ENCODE measurements at regions not wholly inside any gene's neighbourhood (a gene's known extent, or its start where the extent isn't known, plus 50 kb on each side); places are given as distances from the start of the nearest gene placed in this dataset.

DNA sequence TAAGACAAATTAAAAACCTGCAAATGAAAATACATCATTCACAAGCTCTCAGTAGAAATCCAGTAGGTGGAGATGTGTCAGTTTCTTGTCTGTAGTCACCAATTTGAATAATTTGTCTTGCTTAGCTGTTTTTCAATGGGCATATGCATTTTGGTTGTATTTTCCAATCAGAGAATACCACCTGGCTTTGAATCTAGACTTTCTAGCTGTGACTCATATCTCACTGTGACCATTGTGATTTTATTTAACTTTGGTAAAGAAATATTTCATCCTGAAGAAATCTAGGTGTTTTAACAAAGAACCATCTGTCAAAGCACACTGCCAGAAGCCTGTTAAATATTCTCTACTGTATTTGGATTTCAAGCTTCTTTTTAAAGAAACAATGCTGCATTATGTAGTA lies 1650.6 kb upstream of the IGFBP7 start:
- Histone ChIP-seq H3K4me3 (no peak overlapping the region), H3K9me3 (peaks cover 0 to 5% (median 0%) of the 10 kb centered on the region in 8 donors), H3K27ac (no peak overlapping the region), H3K36me3 (no peaks in the 10 kb centered on the region), H3K27me3 (replicated peaks in 1 of 7) (no peaks in the 10 kb centered on the region), H3K4me1 (no peaks in the 10 kb centered on the region)
- TF ChIP-seq, protein P1, sequence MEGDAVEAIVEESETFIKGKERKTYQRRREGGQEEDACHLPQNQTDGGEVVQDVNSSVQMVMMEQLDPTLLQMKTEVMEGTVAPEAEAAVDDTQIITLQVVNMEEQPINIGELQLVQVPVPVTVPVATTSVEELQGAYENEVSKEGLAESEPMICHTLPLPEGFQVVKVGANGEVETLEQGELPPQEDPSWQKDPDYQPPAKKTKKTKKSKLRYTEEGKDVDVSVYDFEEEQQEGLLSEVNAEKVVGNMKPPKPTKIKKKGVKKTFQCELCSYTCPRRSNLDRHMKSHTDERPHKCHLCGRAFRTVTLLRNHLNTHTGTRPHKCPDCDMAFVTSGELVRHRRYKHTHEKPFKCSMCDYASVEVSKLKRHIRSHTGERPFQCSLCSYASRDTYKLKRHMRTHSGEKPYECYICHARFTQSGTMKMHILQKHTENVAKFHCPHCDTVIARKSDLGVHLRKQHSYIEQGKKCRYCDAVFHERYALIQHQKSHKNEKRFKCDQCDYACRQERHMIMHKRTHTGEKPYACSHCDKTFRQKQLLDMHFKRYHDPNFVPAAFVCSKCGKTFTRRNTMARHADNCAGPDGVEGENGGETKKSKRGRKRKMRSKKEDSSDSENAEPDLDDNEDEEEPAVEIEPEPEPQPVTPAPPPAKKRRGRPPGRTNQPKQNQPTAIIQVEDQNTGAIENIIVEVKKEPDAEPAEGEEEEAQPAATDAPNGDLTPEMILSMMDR (IDR thresholded peaks at IDR 0.05 in 8 of 11, conservative IDR thresholded peaks at IDR 0.05 in 3 of 11), result no peak
- TF ChIP-seq POLR2AphosphoS5 (IDR thresholded peaks at IDR 0.05) (no peak), POLR2A (IDR thresholded peaks at IDR 0.05) (no peak)
- intact Hi-C loops (cut with DNase I; ENCODE audit: low total_unique reads), result no loop called here
- DNase-seq, result no peak

DNA sequence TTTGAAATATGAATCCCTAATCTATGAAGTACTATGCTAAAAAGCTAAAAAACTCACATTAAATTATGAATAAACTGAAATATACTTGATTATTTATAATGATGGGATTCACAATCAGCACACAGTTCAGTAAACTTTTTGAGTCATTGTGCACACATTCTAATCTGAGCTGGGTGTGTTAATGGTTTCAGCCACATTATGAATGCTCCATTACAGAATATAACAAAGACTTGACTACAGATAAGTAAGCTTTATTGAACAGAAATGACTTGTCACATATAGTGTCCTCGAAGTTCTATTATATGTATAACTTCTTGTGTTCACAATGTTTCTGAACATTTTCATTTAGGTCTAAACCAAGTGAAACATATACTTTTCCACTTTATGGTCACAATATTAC lies 1649.9 kb upstream of the IGFBP7 start:
- no peak overlapping the region for H3K27ac ChIP-seq
- peaks cover 0 to 5% (median 0%) of the 10 kb centered on the region in 8 donors for H3K9me3 ChIP-seq
- DNase-seq, result no peak
- H3K4me3 ChIP-seq, result no peak overlapping the region
- no peak for TF ChIP-seq POLR2AphosphoS5 (IDR thresholded peaks at IDR 0.05)
- intact Hi-C loops (cut with DNase I; ENCODE audit: low total_unique reads), result no loop called here
- no peaks in the 10 kb centered on the region for H3K27me3 ChIP-seq (replicated peaks in 1 of 7)
- WGBS, 5 donors, result 58 to 83% (median 60%) methylated on average over 1 of the region's 1 CpG
- H3K4me1 ChIP-seq, result no peaks in the 10 kb centered on the region
- no peaks in the 10 kb centered on the region for H3K36me3 ChIP-seq

DNA sequence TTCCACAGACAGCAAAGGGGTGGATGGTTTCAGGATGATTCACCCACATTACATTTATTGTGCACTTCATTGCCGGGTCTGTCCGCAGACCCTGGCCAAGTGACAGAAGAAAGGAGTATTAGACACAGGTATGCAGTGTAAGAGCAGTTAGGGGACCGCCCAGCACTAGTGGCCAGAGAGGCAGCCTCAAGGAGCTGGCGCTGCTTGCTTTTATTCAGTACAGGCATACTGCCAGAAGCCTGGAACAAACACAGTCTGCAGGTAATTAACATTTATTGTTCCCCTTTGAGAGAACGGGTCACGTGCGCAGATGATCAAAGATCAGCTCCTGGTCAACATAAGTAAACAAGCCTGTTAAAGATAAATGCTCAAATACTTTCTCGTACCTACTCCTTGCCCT lies 1639.0 kb upstream of the IGFBP7 start:
- no peaks in the 10 kb centered on the region for H3K4me1 ChIP-seq
- WGBS, 5 donors, result 74 to 82% (median 78%) methylated on average over 8 of the region's 8 CpGs
- no peak for DNase-seq
- H3K4me3 ChIP-seq, result no peak overlapping the region
- no peaks in the 10 kb centered on the region for H3K36me3 ChIP-seq
- H3K27ac ChIP-seq, result no peak overlapping the region
- peaks cover 0 to 4% (median 0%) of the 10 kb centered on the region in 8 donors for H3K9me3 ChIP-seq
- intact Hi-C loops (cut with DNase I; ENCODE audit: low total_unique reads), result no loop called here
- TF ChIP-seq, protein P1 (IDR thresholded peaks at IDR 0.05 in 8 of 11, conservative IDR thresholded peaks at IDR 0.05 in 3 of 11), result no peak
- TF ChIP-seq POLR2A (IDR thresholded peaks at IDR 0.05) (no peak), POLR2AphosphoS5 (IDR thresholded peaks at IDR 0.05) (no peak)
- H3K27me3 ChIP-seq (replicated peaks in 1 of 7), result no peaks in the 10 kb centered on the region

DNA sequence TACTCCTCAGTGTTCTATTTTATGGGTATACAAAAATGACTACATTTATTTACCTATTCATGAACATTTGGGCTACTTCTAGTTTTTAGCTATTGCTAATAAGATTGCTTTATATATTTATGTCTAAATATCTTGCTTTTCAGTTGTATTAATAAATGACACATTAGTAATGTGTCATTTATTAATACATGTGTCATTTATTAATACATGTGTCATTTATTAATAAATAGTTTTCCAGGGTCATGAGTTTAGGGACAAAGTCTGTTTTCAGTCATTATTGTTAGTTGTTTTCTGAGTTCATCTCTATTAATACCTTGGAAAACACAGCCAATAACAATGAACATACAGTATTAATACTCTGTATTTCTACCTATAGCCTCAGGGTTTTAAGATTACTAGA lies 1630.7 kb upstream of the IGFBP7 start:
- Histone ChIP-seq H3K36me3 (no peaks in the 10 kb centered on the region), H3K27ac (no peak overlapping the region), H3K9me3 (peaks cover 0 to 6% (median 0%) of the 10 kb centered on the region in 8 donors), H3K4me3 (no peak overlapping the region), H3K4me1 (no peaks in the 10 kb centered on the region), H3K27me3 (replicated peaks in 1 of 7) (no peaks in the 10 kb centered on the region)
- DNase-seq, result no peak
- intact Hi-C loops (cut with DNase I; ENCODE audit: low total_unique reads), result no loop called here
- TF ChIP-seq POLR2AphosphoS5 (IDR thresholded peaks at IDR 0.05) (no peak), POLR2A (IDR thresholded peaks at IDR 0.05) (no peak)
- TF ChIP-seq, protein P1 (IDR thresholded peaks at IDR 0.05 in 8 of 11, conservative IDR thresholded peaks at IDR 0.05 in 3 of 11), result no peak

DNA sequence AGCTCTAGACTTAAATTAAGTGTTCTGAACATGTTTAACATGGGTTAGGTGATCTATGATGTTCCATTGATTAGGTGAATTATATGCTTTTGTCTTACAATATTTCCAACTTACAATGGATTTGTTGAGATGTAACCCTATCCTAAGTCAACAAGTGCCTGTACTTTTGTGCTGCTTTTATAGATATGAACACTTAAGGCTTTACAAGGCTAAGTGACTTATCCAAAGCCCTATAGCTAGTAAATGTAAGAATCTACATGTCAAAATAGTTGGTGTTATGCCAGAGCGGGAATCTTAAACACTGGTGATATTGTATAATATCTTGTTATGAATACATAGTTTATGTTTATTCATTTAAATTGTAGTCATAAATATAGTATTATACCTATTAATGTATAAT lies 1629.1 kb upstream of the IGFBP7 start:
- no peak for DNase-seq
- TF ChIP-seq POLR2A (IDR thresholded peaks at IDR 0.05) (no peak), POLR2AphosphoS5 (IDR thresholded peaks at IDR 0.05) (no peak)
- TF ChIP-seq, protein P1 (IDR thresholded peaks at IDR 0.05 in 8 of 11, conservative IDR thresholded peaks at IDR 0.05 in 3 of 11), result no peak
- Histone ChIP-seq H3K27me3 (replicated peaks in 1 of 7) (no peaks in the 10 kb centered on the region), H3K36me3 (no peaks in the 10 kb centered on the region), H3K4me1 (no peaks in the 10 kb centered on the region), H3K4me3 (no peak overlapping the region), H3K9me3 (peaks cover 0 to 6% (median 0%) of the 10 kb centered on the region in 8 donors), H3K27ac (no peak overlapping the region)
- WGBS, 5 donors, result 91 to 98% (median 96%) methylated on average over 1 of the region's 1 CpG
- intact Hi-C loops (cut with DNase I; ENCODE audit: low total_unique reads), result no loop called here

Measured in spleen (tissue), 11 donors.